SW480 (cell line): ENCODE measurements at regions not wholly inside any gene's neighbourhood (a gene's known extent, or its start where the extent isn't known, plus 50 kb on each side); places are given as distances from the start of the nearest gene placed in this dataset.
"Not testable (repeated sequence)": the region's sequence is repeated elsewhere in the genome, so short reads cannot be mapped to it uniquely, and the experiment has no call there.

Experiments used
- DNase-seq: peaks from one replicate; pipeline ENCODE4 v3.0.0-alpha.2; 2016; ENCODE audit warnings: low spot score

DNA sequence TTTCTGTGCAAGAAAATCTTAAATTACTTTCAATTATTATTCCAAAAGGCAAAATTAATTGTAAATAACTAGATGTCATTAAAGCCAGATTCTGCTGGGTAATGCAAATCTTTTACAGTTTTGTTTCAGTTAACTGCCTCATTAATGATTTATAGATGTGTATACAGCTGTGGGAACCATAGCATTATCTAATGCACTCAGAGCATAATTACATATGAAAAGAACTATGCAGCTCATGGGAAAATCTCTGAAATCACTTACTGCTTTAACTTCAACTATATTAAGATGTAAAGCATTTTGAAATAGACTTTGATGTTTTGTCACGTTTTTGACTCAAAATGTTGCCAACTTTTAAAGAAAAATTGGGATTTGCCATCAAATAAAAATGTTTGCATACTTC is 630.3 kb upstream of the KLHL4 start:
- DNase-seq, result no peak

DNA sequence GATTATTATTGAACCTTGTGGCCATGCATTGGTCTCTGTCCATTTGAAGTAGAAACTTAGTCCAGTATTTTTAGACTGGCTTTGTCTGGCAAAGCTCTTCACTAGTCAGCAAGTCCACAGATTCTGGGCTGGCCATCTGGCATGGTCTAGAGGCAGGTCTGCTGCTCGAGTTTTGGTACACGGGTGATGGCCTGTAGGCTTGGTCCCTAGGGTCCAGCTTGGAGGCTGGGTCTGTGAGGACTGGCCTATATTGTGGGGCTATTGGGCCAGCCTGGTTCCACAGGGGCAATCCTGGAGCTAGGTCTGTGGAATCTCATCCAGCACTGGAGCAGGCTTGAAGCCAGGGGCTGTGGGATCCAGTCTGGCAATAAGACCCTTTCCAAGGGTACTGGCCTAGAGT is 607.6 kb upstream of the KLHL4 start:
- no peak for DNase-seq

DNA sequence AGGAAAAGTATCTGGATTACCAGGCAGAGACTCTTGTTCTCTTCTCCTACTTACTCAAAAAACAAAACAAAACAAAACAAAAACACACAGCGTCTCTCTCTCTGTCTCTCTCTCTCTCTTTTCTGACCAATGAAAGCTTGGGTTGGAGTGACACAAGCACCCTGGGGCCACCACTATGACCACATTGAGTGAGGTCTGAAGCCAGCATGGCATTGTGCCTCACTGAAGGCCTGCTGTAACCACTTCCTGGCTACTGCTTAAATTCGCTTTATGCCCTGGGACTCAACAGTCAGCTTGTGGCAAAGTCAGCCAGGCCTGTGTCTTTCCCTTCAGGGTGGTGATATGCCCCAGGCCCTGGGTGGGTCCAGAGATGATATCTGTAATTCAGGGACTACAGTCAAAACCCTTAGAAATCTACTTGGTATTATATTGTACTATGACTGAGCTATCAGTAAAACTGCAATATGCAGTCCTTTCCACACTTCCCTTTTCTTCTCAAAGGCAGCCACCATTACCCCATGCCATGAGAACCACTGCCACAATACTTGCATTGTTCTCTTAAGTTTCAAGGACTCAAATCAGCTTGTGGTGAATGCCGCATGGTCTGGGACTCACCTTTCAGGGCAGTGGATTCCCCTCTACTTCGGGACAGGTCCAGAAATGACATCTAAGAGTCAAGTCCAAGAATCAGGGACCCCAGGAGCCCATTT is 606.8 kb upstream of the KLHL4 start:
- no peak for DNase-seq

DNA sequence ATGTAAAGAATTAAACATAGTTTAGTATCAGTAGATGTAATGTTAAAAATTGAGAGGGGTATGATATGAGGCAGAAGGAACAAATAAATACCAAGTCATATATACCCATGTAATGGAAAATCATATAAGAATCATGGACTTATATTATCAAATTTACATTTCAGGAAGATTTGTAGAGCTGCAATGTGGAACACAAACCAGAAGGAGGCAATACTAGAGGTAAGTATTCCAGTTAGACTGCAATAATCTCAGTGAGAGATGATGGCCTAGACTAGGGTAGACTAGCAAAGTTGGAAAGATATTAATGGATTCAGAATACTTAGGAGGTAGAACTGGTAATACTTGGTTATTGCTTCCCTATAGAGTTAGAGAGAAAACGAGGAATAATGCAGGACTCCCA is 603.0 kb upstream of the KLHL4 start:
- DNase-seq, result no peak

DNA sequence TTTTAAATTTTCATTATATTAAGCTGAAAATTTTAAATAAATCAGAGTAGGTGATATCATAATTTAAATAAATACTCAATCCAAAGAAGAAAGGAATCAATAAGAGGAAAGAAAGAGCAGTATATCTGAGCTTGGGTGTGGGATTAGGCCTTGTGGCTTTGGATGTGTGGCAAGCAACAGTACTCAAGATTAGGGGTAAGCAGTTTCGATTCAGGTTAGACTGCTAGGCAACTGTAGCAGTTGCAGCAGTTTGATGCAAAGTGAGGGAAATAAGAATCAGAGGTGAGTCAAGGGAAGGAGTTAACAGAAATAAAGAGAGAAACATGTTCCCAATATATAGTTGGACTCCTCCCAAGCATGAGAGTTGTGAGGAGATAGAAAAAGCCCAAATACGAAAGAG is 599.6 kb upstream of the KLHL4 start:
- no peak for DNase-seq

DNA sequence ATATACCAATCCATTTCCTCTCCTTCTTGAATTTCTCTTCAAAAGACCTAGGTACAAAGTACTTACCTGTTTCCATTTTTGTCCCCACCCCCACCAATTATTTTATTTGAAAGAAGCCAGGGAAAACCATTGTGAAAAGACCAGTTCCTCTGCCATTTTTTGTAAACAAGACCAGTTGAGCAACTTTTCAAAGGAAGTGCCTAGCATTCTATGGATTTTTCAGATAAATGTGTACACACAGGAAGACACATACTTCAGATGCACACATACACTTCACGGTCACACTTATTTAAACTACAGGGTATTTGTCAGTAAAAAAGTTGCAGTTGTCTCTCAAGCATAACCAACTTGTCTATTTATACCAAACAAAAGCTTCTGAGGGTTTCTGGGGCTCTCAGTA is 587.2 kb upstream of the KLHL4 start:
- DNase-seq, result no peak

DNA sequence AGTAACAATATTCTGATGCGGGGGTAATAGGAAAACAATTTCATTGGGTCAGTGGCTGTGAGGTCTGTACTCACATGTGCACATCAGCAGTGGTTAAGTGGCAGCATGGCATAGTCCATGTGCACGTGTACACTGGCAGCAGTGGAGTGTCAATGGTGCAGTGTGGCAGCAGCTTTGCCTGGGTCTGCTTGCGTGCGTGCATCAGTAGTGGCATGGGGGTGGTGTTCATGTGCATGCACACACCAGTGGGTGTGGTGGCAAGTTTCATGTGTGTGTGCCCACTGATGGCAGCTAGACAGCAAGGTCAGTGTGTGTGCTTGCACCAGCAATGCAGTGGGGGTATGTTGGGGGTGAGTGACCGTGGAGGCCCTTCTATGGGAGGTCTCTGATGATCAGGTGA is 581.6 kb upstream of the KLHL4 start:
- no peak for DNase-seq

DNA sequence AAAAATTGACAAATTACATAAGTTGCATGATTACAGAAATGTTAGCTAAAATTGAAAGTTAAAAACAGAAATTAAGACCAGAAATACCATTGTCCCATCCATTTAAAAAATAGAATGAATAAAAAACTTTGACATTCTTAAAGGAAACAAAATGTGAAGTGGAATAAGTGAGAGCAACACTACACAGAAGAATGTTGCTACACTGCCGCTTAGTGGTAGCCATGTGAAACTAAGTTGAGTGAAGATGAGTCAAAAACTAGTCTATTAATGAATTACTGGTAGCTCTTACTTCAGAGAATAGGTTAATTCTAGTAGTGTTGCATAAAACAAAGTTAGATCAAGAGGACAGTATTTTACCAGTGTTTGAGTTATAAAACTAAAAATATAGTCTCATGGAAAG is 571.0 kb upstream of the KLHL4 start:
- DNase-seq, result peak; percentile 20

DNA sequence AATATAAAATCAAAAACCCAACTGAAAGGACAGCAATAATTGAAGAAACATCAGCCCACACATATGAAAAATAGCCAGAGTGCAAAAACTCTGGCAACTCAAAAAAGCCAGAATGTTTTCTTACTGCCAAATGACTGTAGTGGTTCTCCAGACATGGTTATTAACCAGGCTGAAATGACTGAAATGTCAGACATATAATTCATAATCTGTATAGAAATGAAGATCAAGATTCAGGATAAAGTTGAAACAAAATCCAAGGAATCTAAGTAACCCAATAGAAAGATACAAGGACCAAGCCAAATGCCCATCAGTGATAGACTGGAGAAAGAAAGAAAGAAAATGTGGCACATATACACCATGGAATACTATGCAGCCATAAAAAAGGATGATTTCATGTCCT is 553.3 kb upstream of the KLHL4 start:
- DNase-seq, result no peak

DNA sequence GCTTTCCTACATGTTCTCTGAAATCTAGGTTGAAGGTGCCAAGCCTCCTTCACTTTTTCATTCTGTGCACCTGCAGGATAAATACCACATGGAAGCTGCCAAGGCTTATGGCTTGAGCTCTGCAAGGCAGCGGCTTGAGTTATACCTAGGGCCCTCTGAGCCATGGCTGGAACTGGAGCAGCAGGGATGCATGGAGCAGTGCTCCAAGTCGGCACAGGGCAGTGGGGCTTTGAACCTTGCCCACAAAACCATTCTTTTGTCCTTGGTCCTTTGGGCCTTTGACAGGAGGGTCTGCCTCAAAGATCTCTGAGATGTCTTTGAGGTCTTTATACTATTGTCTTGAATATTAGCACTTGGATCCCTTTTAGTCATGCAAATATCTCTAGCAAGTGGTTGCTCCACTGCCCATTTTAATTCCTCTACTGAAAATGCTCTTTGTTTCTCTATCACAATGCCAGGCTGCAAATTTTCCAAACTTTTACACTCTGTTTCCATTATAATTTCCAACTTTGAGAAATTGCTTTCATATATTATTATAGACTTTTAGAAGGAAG is 536.2 kb upstream of the KLHL4 start:
- DNase-seq, result no peak

DNA sequence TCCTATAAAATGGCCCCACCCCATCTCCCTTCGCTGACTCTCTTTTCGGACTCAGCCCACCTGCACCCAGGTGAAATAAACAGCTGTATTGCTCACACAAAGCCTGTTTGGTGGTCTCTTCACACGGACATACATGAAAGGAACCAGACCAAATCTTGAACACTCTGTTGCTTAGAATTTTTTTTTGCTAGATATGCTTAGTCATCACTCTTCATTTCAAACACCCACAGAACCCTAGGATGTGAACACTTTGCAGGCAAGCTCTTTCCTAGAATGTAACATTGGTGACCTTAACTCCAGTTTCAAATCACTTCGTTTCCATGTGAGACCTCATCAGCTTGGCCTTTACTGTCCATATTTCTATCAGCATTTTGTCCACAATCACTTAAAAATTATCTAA is 530.3 kb upstream of the KLHL4 start:
- not testable (repeated sequence) for DNase-seq

DNA sequence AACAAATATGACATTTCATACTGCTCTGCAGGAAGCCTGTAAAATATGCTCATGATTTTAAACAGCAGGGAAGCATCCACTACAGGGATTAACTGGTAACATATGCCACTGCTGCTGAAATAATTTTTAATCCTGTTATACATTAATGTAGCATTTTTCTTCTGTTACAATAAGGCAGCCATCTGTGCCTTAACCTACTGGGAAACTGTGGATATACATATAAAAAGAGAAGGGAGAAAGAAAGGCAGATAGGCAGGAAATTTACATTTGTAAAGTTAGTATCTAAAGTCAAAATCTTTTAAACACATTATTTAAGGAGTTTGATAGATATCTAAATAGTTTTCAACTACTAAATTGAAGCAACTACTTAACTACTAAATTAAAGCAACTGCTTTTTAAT is 514.6 kb upstream of the KLHL4 start:
- DNase-seq, result no peak

DNA sequence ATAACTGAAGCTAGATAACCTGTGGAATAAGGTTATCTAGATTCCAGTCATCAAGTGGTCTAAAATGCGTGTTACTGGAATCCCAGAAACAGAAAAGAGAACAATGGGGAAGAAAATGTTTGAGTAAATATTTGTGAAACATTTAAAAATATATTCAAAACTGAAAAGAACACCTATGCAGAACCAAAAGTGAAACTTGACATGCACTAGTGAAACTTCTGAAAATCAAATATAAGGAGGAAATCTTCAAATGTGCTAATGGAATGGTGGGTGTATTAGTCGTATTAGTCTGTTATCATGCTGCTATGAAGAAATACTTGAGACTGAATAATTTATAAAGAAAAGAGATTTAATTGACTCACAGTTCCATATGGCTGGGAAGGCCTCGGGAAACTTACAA is 512.4 kb upstream of the KLHL4 start:
- DNase-seq, result no peak

DNA sequence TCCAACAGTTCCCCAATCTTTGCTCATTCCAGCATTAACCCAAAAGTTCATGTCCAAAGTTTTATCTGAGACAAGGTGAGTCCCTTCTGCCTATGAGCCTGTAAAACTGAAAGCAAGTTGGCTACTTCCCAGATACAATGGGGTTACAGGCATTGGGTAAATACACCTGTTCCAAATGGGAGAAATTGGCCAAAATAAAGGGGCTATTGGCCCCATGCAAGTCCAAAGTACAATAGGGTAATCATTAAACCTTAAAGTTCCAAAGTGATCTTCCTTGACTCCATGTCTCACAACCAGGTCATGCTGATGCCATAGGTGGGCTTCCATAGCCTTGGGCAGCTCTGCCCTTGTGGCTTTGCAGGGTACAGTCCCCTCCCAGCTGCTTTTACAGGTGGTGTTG is 511.7 kb upstream of the KLHL4 start:
- no peak for DNase-seq

DNA sequence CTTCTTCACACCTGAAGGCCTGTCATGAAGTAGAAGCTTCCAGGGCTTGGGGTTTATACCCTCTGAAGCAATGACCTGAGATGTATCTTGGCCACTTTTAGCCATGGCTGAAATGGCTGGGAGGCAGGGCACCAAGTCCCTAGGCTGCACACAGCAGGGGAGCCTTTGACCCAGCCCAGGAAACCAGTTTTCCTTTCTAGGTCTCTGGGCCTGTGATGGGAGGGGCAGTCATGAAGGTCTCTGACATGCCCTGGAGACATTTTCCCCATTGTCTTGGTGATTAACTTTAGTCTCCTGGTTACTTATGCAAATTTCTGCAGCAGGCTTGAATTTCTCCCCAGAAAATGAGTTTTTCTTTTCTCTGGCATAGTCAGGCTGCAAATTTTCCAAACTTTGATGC is 511.0 kb upstream of the KLHL4 start:
- DNase-seq, result no peak

DNA sequence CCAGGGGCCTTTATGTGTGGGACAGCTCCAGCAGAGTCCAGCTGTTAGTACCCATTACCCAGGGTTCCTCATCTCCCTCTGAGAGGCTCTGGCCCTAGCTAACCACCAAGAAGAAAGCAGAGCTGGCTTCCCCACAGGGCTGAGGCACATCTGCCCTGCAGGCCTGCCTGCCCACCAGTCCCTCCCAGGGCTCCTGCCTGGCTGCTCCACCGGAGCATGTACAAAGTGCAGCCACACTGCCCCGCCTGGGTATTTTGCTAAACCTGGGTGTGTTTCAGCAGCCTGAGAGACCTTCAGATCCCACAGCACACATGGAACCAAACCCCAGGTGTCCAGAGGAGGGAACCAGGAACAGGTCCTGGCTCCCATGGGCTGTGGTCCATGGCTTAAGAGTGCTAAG is 500.4 kb upstream of the KLHL4 start:
- DNase-seq, result no peak

DNA sequence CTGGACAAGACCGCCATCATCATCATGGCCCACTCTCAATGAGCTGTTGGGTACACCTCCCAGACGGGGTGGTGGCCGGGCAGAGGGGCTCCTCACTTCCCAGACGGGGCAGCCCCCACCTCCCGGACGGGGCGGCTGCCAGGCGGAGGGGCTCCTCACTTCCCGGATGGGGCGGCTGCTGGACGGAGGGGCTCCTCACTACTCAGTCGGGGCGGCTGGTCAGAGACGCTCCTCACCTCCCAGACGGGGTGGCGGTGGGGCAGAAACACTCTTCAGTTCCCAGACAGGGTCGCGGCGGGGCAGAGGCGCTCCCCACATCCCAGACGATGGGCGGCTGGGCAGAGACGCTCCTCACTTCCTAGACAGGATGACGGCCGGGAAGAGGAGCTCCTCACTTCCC is 484.5 kb upstream of the KLHL4 start:
- not testable (repeated sequence) for DNase-seq

DNA sequence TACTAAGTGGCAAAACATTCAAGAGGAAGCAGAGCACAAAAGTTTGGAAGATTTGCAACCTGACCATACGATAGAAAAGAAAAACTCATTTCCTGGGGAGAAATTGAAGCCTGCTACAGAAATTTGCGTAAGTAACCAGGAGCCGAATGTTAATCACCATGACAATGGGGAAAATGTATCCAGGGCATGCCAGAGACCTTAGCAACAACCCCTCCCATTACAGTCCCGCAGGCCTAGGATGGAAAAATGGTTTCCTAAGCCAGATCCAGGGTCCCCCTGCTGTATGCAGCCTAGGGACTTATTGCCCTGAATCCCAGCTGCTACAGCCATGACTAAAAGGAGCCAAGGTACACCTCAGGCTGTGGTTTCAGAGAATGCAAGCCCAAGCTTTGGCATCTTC is 472.2 kb upstream of the KLHL4 start:
- DNase-seq, result no peak

DNA sequence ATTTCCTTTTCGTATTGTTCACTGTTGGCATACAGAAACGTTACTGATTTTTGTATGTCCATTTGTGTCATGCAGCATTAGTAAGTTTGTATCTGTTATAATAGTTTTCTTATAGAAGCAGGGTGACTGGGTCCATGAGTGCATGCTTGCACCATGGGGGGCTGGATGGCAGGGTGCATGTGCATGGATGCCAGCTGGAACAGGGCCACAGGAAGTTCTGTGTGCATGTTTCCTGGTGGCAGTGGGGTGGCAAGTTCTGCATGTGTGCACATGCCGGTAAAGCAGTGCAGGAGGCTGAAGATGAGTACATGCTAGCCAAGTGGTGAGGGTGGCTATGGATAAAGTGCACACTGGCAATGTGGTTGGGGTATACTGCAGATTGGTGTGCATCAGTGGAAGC is 468.0 kb upstream of the KLHL4 start:
- no peak for DNase-seq

DNA sequence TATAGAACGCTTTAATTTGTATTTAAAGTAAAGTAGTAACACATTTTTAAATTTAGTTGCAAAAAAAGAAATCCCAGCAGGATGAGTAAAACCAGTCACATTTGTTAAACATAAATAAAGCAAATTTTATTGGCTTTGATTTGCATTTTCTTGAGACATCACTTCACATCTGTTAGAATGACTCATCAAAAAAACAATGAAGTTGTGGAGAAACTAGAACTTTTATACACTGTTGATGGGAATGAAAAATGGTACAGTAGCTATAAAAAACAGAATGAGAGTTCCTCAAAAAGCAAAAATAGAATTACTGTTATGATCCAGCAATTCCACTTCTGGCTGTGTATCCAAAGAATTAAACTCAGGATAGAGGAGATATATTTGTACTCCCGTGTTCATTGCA is 454.0 kb upstream of the KLHL4 start:
- DNase-seq, result no peak

DNA sequence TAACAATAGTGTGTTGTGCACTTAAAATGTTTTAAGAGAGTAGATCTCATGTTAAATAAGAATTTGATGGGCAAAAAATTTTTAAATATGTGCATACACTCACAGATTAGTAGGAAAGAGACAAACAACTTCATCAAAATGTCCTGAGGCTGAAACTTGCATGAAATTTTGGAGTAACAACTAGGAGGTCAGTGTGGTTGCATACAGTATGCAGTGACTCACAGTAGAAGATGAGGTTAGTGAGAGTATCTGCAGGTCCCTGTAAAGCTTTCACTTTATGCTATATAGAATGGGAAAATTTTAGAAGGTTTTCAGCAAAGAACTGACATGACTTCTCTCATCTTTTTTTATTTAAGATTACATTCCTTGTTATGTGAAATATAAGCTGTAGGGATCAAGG is 453.1 kb upstream of the KLHL4 start:
- no peak for DNase-seq

DNA sequence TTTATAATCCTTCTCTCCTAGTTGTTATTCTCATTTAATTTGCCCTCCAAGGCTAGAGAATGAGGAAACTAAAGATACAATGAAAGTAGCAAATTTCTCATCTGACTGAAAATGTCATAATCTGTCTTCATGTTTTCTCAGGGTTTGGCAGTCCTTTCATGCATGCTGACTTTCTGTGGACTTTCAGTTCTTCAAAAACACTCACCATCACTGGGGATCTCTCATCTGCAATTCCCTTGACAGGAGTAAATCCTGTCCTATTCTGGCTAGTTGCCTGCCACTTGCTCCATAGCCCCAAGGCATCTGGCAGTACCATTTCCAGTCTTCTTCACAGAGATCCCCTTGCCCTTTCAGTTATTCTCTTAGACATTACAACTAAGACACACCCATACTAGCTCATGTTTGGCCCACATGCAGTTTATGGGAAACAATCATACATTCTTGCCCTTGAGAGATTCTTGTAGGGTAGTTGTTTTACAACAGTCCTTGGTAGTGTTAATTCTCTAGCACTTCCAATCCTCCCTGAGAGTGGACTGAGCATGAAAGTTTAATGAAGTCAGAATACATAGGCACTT is 449.7 kb upstream of the KLHL4 start:
- DNase-seq, result no peak

DNA sequence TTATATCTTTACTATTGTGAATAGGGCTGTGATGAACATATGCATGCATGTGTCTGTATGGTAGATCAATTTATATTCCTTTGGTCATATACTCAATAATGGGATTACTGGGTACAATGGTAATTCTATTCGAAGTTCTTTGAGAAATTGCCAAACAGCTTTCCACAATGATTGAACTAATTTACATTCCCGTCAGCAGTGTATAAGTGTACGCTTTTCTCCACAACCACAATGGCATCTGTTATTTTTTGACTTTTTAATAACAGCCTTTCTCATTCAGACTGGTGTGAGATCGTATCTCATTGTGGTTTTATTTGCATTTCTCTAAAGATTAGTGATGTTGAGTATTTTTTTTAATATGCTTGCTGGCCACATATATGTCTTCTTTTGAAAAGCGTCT is 439.4 kb upstream of the KLHL4 start:
- DNase-seq, result no peak

DNA sequence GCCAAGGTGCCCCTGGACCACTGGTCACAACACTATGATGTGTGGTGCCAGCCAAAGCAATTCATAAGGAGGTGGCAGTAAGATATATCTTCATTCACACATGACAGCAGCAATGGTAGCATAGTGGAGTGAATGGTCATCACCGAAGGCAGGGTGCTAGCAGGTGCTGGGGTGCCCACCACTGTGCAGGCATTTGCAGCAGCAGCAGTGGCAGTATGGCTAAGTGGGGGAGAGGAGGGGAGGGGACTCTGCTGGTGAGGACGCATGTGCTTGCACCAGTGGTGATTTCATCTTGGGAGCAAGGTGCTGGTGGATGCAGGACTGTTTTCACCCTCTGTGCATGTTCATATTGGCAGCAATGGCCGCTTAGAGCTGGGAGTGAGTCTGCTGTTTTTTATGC is 419.1 kb upstream of the KLHL4 start:
- no peak for DNase-seq
